Thymus (tissue), 11 donors: ENCODE measurements at regions not wholly inside any gene's neighbourhood (a gene's known extent, or its start where the extent isn't known, plus 50 kb on each side); places are given as distances from the start of the nearest gene placed in this dataset.
A peak's percentile ranks its signal among the peaks of the same experiment; 100 is the strongest.

Source experiments
- DNase-seq, 9 donors: peaks; one replicate each; pipeline ENCODE4 v3.0.0-alpha.2; 2013; ENCODE audit warnings: low spot score in 9 of 9, low read depth in 6 of 9, missing footprints in 1 of 9
- H3K27ac ChIP-seq, 2 donors: one replicate each; pipeline ENCODE4 v1.5.1; 2013; ENCODE audit warnings: control low read depth in 1 of 2, low read depth in 1 of 2, low read length in 1 of 2, mild to moderate bottlenecking in 1 of 2, moderate library complexity in 1 of 2
- H3K27me3 ChIP-seq, 2 donors: one replicate each; pipeline ENCODE4 v1.5.1; 2013; ENCODE audit warnings: low read length in 1 of 2; ENCODE audit not compliant: control insufficient read depth in 2 of 2, insufficient read depth in 1 of 2
- H3K36me3 ChIP-seq, 2 donors: one replicate each; pipeline ENCODE4 v1.5.1; 2013; ENCODE audit warnings: low read length in 1 of 2, mild to moderate bottlenecking in 1 of 2, moderate library complexity in 1 of 2; ENCODE audit not compliant: control insufficient read depth in 2 of 2, insufficient read depth in 2 of 2
- H3K4me1 ChIP-seq, 2 donors: one replicate each; pipeline ENCODE4 v1.5.1; 2013; ENCODE audit warnings: low read length in 2 of 2; ENCODE audit not compliant: control insufficient read depth in 2 of 2, insufficient read depth in 2 of 2
- H3K4me3 ChIP-seq, 2 donors: one replicate each; pipeline ENCODE4 v1.5.1; 2013; ENCODE audit warnings: low read length in 2 of 2, control low read depth in 1 of 2, mild to moderate bottlenecking in 1 of 2
- H3K9me3 ChIP-seq, 2 donors: one replicate each; pipeline ENCODE4 v1.5.1; 2013; ENCODE audit warnings: low read length in 1 of 2, mild to moderate bottlenecking in 1 of 2; ENCODE audit not compliant: control insufficient read depth in 2 of 2, insufficient read depth in 1 of 2
- WGBS: extraction: QIAGEN DNeasy Blood & Tissue Kit; methylation state at CpG from one replicate; pipeline ENCODE4 v1.1.7; 2013; 5-methylcytosine and 5-hydroxymethylcytosine counted together
- donor health status: healthy.

- Histone ChIP-seq H3K36me3 (no peaks in the 10 kb centered on the region), H3K27me3 (no peaks in the 10 kb centered on the region), H3K4me3 (no peak overlapping the region), H3K9me3 (no peaks in the 10 kb centered on the region), H3K4me1 (no peaks in the 10 kb centered on the region), H3K27ac (no peak overlapping the region)
- no peak for DNase-seq
- 97% methylated on average over 4 of the region's 4 CpGs for WGBS
Measured at GRCh38 chr9:26746357-26747072, 146.1 kb downstream of the CAAP1 start.

- 96% methylated on average over 4 of the region's 4 CpGs for WGBS
- Histone ChIP-seq H3K27ac (no peak overlapping the region), H3K36me3 (no peaks in the 10 kb centered on the region), H3K27me3 (no peaks in the 10 kb centered on the region), H3K4me3 (no peak overlapping the region), H3K9me3 (no peaks in the 10 kb centered on the region), H3K4me1 (no peaks in the 10 kb centered on the region)
- DNase-seq, result no peak
Measured at GRCh38 chr9:26745111-26745510, 147.5 kb downstream of the CAAP1 start.

DNA sequence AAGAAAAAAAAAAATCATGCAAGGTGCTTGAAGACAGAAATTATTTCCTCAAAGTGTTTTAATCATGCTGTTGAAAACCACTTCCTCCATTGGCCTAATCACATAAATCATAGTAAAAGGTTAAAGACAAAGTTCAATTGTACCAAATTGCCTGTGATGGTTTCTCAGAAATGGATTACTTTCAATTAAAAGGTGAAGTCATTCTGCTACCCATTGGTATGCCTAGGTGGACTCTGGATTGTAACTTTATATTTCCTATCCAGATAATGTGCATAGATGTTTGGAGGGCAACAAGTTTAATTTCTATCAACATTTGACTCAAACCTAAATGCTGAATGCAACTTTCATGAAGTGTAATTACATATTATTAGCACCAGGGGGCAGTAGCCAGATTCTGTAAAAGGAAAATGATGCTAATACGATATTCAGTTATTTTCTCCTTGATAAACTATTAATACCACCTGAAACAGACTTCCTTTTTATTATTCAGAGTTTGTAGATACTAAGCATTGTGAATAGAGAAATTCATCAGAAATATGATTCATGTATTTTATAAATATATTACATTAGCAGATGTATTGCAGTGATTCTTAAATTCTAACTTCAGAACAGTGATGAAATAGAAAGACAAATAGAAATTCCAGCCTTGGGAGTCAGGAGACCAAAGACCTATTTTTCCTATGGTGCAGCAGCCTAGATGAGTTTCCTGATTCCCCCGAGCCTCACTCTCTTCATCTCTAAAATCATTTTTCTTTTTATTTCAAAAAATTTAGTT, 148.2 kb downstream of the CAAP1 start:
- Histone ChIP-seq H3K36me3 (no peaks in the 10 kb centered on the region), H3K9me3 (no peaks in the 10 kb centered on the region), H3K4me1 (no peaks in the 10 kb centered on the region), H3K27me3 (no peaks in the 10 kb centered on the region), H3K27ac (no peak overlapping the region), H3K4me3 (no peak overlapping the region)
- peak in 2 of 9 donors; percentile 9 to 15 for DNase-seq
- WGBS, result 52% methylated on average over 2 of the region's 2 CpGs

DNA sequence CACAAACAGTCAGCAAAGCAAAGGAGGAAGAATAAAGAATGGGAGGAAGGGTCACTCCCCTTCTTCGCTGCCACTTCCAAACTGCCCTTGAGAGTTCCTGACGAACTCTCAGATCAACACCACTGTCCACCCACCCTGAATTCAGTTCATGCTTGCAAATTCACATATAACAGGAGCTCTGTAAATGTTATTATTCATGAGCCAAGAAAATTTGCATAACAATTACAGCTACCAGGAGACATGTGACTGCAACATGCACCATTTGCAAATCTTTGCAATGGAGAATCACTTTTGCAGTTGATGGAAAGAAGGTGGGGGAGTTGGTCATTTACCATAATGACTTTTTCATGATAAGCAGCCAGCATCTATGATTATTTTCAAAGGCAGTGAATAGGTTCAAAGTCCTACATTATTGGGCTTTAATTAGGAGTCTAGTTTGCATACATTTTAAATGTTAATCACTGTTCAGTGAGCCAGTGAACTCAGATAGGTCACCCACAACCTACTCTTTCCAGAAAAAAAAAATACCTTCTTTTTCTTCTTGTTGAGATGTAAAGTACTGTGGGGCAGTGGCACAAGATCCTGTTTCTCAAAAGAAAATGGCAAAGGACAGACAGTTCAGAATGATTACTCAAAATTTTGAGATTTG, 149.7 kb downstream of the CAAP1 start:
- WGBS, result 26% methylated on average over 2 of the region's 2 CpGs

DNA sequence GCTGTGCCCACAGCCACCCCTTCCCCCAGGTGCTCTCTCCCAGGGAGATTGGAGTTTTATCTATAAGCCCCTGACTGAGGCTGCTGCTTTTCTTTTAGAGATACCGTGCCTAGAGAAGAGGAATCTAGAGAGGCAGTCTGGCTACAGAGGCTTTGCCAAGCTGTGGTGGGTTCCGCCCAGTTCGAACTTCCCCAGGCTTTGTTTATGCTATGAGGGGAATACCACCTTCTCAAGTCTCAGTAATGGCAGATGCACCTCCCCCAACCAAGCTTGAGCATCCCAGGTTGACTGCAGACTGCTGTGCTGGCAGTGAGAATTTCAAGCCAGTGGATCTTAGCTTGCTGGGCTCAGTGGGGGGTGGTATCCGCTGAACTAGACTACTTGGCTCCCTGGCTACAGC, 157.4 kb downstream of the CAAP1 start:
- Histone ChIP-seq H3K36me3 (no peaks in the 10 kb centered on the region), H3K9me3 (peaks cover 0 to 4% of the 10 kb centered on the region in 2 donors), H3K4me1 (no peaks in the 10 kb centered on the region), H3K4me3 (no peak overlapping the region), H3K27ac (no peak overlapping the region), H3K27me3 (no peaks in the 10 kb centered on the region)
- WGBS, result 92% methylated on average over 4 of the region's 4 CpGs
- DNase-seq, result no peak

More for the DNA sequence above, 149.7 kb downstream of the CAAP1 start:
- no peak for DNase-seq
- Histone ChIP-seq H3K27ac (no peak overlapping the region), H3K4me3 (no peak overlapping the region), H3K36me3 (no peaks in the 10 kb centered on the region), H3K9me3 (no peaks in the 10 kb centered on the region), H3K27me3 (no peaks in the 10 kb centered on the region), H3K4me1 (no peaks in the 10 kb centered on the region)

- Histone ChIP-seq H3K27me3 (no peaks in the 10 kb centered on the region), H3K4me3 (no peak overlapping the region), H3K4me1 (no peaks in the 10 kb centered on the region), H3K36me3 (no peaks in the 10 kb centered on the region), H3K27ac (no peak overlapping the region), H3K9me3 (no peaks in the 10 kb centered on the region)
- WGBS, result 97% methylated on average over 3 of the region's 3 CpGs
- no peak for DNase-seq
Measured at GRCh38 chr9:26729187-26729586, 163.4 kb downstream of the CAAP1 start.

DNA sequence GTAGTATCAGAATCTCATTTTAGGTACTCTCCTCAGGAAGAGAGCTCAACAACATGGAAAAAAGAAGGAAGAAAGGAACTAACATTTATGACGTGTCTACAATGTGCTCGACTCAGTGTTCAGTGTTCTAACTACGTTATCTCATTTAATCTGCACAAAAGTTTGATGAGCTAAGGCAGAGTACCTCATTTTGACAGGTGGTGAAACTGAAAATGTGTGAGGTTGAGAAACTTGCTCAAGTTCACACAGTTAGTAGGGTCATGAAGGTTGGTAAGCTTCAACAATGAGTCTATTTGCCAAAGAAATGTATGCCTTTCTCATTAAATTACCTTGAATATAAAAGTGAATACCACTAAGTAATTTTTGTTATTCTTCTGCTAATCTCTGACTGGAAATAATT, 165.1 kb downstream of the CAAP1 start:
- no peak for DNase-seq
- Histone ChIP-seq H3K4me1 (no peaks in the 10 kb centered on the region), H3K9me3 (no peaks in the 10 kb centered on the region), H3K4me3 (no peak overlapping the region), H3K27ac (no peak overlapping the region), H3K27me3 (peaks cover 0 to 2% of the 10 kb centered on the region in 2 donors), H3K36me3 (no peaks in the 10 kb centered on the region)
- 90% methylated on average over 3 of the region's 3 CpGs for WGBS

DNA sequence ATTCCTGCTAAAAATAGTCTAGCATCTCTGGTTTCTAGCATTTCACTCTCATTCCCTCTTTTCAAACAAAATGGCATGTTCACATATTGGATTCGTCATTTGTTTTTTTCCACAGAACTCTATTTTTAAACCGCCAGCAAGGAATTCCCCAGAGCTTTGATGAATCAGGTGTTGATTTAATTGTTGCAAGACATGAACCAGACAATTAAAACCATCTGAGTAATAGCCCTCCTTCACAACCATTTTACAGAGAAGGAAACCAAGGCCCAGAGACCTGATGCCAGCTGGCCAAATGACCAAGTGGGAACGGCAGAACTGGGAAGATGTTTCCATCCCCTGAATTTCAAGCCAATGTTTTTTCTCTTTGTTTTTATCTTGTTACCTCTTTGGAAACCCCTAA, 167.0 kb downstream of the CAAP1 start:
- DNase-seq, result no peak
- WGBS, result 47% methylated on average over 3 of the region's 3 CpGs
- H3K27ac ChIP-seq, result no peak overlapping the region
- H3K4me1 ChIP-seq, result no peaks in the 10 kb centered on the region
- peaks cover 0 to 2% of the 10 kb centered on the region in 2 donors for H3K27me3 ChIP-seq
- no peaks in the 10 kb centered on the region for H3K36me3 ChIP-seq
- H3K9me3 ChIP-seq, result no peaks in the 10 kb centered on the region
- no peak overlapping the region for H3K4me3 ChIP-seq

DNA sequence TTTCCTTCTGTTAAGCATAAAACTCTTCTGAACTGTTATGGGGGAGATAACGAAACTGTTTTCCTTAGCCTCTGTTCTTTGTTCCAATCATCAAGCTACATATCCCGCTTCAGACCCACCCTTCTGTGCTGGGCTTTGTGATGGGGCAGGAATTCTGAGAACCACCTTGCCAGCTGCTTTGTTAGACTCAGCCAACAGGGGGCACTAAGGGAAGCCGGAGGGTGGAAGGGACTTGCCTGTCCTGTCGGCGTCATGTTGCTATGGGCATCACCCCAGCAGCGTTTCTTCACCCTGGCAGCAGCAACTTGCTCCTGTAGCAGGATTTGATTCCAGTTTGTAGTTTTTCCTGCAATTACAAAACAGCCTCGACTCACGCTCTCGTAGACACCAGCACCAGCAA, 169.1 kb downstream of the CAAP1 start:
- Histone ChIP-seq H3K4me1 (no peaks in the 10 kb centered on the region), H3K27ac (no peak overlapping the region), H3K27me3 (peaks cover 0 to 2% of the 10 kb centered on the region in 2 donors), H3K4me3 (no peak overlapping the region), H3K36me3 (no peaks in the 10 kb centered on the region), H3K9me3 (no peaks in the 10 kb centered on the region)
- WGBS, result 35% methylated on average over 9 of the region's 9 CpGs
- DNase-seq, result peak in 2 of 9 donors; percentile 9 to 10
